Astrocyte of the cerebellum (primary cell): ENCODE measurements at regions not wholly inside any gene's neighbourhood (a gene's known extent, or its start where the extent isn't known, plus 50 kb on each side); places are given as distances from the start of the nearest gene placed in this dataset.
"Not testable (repeated sequence)": the region's sequence is repeated elsewhere in the genome, so short reads cannot be mapped to it uniquely, and the experiment has no call there.

ENCODE experiments used
- DNase-seq: peaks from one replicate; pipeline ENCODE4 v3.0.0-alpha.2; 2011; ENCODE audit warnings: low read depth
- H3K4me3 ChIP-seq: 2 replicates; pipeline ENCODE4 v1.5.1; 2011; ENCODE audit warnings: mild to moderate bottlenecking, low read depth, low read length, moderate library complexity
- CTCF ChIP-seq: IDR thresholded peaks from 2 replicates; pipeline ENCODE4 v1.5.1; 2012; ENCODE audit warnings: low read length, low read depth, moderate library complexity, mild to moderate bottlenecking; ENCODE audit errors: missing control alignments
- in situ Hi-C: cut with HindIII; loops from 2 replicates; pipeline ENCODE4 v1.10.0; 2017; ENCODE audit warnings: low sequenced_read_pairs

GRCh38 chr9:129556491-129557191 lies 64.3 kb downstream of the C9orf50 start:
- H3K4me3 ChIP-seq, result no peak overlapping the region
- in situ Hi-C loops, result no loop called here
- TF ChIP-seq CTCF, result no peak
- DNase-seq, result no peak

DNA sequence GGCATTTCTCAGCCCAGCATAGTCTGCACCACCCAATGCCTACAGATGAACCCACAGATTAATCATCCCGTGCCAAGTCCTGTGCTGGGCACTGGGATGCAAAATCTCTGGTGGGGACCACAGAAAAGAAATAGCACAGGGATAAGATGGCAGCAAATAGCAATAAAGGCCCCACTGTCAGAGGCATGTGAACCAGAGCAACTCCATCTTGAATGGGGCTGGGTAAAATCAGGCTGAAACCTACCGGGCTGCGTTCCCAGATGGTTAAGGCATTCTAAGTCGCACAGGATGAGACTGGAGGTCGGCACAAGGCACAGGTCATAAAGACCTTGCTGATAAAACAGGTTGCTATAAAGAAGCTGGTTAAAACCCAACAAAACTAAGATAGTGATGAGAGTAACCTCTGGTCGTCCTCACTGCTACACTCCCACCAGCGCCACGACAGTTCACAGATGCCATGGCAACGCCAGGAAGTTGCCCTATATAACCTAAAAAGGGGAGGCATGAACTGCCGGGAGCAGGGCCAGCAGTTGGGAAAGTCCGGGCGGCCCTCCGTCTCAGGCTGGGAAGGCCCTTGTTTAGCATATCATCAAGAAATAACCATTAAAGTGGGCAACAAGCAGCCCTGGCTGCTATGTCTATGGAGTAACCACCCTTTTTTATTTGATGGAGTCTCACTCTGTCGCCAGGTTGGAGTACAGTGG lies 65.2 kb downstream of the C9orf50 start:
- no peak for DNase-seq
- in situ Hi-C loops, result no loop called here
- no peak overlapping the region for H3K4me3 ChIP-seq
- no peak for TF ChIP-seq CTCF

DNA sequence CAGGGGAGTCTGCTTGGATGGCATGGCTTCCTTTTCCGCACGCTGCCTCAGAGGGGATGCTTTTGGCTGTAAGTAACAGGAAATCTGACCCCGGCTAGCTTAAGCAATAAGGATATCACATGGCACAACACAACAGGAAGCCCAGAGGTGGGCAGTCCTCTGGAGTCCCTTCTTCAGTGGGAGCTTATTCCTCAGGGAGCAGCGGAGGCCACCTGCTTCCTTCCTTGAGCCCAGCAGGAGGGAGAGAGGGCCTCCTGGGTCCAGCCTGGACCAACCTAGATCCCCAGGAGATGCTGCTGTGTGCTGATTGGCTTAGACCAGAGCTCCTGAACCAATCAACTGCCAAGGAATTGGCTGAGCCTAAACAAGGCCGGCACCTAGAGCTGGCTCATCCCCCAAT lies 66.3 kb downstream of the C9orf50 start:
- TF ChIP-seq CTCF, result no peak
- in situ Hi-C loops, result no loop called here
- no peak for DNase-seq
- no peak overlapping the region for H3K4me3 ChIP-seq

GRCh38 chr9:129553277-129553676 lies 67.6 kb downstream of the C9orf50 start:
- TF ChIP-seq CTCF, result no peak
- no peak for DNase-seq
- H3K4me3 ChIP-seq, result no peak overlapping the region
- in situ Hi-C loops, result no loop called here

DNA sequence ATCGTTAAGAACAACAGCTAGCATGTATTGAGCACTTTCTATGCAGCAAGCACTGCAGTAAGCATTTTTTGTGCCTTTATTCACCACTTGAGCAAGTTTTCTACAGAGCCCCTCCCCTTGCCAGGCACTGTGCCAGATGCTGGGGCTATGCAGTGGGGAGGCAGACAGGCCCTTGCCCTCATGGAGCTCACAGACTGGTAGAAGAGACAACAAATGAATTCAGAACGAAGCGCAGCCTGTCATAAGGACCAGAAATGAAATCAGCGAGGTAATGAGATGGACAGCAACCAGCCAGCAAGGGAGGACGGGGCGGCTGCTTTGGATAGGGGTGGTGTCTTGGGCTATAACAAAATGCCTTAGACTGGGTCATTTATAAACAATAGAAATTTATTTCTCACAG lies 68.8 kb downstream of the C9orf50 start:
- no peak for TF ChIP-seq CTCF
- H3K4me3 ChIP-seq, result no peak overlapping the region
- in situ Hi-C loops, result no loop called here
- no peak for DNase-seq

GRCh38 chr9:129551393-129551973 lies 69.4 kb downstream of the C9orf50 start:
- H3K4me3 ChIP-seq, result no peak overlapping the region
- no peak for DNase-seq
- in situ Hi-C loops, result no loop called here
- TF ChIP-seq CTCF, result no peak

DNA sequence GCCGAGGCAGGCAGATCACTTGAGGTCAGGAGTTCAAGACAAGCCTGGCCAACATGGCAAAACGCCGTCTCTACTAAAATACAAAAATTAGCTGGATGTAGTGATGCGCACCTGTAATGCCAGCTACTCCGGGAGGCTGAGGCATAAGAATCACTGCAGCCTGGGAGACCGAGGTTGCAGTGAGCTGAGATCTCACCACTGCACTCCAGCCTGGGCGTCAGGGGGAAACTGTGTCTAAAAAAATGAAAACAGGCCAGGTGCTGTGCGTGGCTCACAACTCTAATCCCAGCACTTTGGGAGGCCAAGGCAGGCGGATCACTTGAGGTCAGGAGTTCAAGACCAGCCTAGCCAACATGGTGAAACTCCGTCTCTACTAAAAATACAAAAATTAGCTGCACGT lies 69.9 kb downstream of the C9orf50 start:
- DNase-seq, in situ Hi-C loops, H3K4me3 ChIP-seq: not testable (repeated sequence)
